ENCODE measurements at regions not wholly inside any gene's neighbourhood (a gene's known extent, or its start where the extent isn't known, plus 50 kb on each side); places are given as distances from the start of the nearest gene placed in this dataset.

- TF ChIP-seq, protein P1, sequence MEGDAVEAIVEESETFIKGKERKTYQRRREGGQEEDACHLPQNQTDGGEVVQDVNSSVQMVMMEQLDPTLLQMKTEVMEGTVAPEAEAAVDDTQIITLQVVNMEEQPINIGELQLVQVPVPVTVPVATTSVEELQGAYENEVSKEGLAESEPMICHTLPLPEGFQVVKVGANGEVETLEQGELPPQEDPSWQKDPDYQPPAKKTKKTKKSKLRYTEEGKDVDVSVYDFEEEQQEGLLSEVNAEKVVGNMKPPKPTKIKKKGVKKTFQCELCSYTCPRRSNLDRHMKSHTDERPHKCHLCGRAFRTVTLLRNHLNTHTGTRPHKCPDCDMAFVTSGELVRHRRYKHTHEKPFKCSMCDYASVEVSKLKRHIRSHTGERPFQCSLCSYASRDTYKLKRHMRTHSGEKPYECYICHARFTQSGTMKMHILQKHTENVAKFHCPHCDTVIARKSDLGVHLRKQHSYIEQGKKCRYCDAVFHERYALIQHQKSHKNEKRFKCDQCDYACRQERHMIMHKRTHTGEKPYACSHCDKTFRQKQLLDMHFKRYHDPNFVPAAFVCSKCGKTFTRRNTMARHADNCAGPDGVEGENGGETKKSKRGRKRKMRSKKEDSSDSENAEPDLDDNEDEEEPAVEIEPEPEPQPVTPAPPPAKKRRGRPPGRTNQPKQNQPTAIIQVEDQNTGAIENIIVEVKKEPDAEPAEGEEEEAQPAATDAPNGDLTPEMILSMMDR (IDR thresholded peaks at IDR 0.05; ENCODE audit: borderline replicate concordance, insufficient read depth, low read depth, low read length): no peak
- H3K4me3 ChIP-seq (ENCODE audit: low read depth, low read length): no peak overlapping the region
These were observed 267.6 kb downstream of the METTL4 start for GRCh38 chr18:2303517-2304238.

GRCh38 chr18:2304378-2305175 lies 266.7 kb downstream of the METTL4 start:
- TF ChIP-seq, protein P1 (IDR thresholded peaks at IDR 0.05; ENCODE audit: borderline replicate concordance, insufficient read depth, low read depth, low read length): no peak
- H3K4me3 ChIP-seq (ENCODE audit: low read depth, low read length): no peak overlapping the region

- H3K4me3 ChIP-seq (ENCODE audit: low read depth, low read length): no peak overlapping the region
These were observed 264.7 kb downstream of the METTL4 start for GRCh38 chr18:2306606-2307005.

GRCh38 chr18:2310886-2311285 lies 260.4 kb downstream of the METTL4 start:
- TF ChIP-seq, protein P1 (IDR thresholded peaks at IDR 0.05; ENCODE audit: borderline replicate concordance, insufficient read depth, low read depth, low read length): no peak

More at GRCh38 chr18:2306606-2307005, 264.7 kb downstream of the METTL4 start:
- TF ChIP-seq, protein P1 (IDR thresholded peaks at IDR 0.05; ENCODE audit: borderline replicate concordance, insufficient read depth, low read depth, low read length): no peak

GRCh38 chr18:2312440-2312839 lies 258.9 kb downstream of the METTL4 start:
- no peak overlapping the region for H3K4me3 ChIP-seq (ENCODE audit: low read depth, low read length)
- TF ChIP-seq, protein P1 (IDR thresholded peaks at IDR 0.05; ENCODE audit: borderline replicate concordance, insufficient read depth, low read depth, low read length): no peak

More at GRCh38 chr18:2310886-2311285, 260.4 kb downstream of the METTL4 start:
- no peak overlapping the region for H3K4me3 ChIP-seq (ENCODE audit: low read depth, low read length)

GRCh38 chr18:2313332-2313731 lies 258.0 kb downstream of the METTL4 start:
- no peak overlapping the region for H3K4me3 ChIP-seq (ENCODE audit: low read depth, low read length)
- TF ChIP-seq, protein P1 (IDR thresholded peaks at IDR 0.05; ENCODE audit: borderline replicate concordance, insufficient read depth, low read depth, low read length): no peak

All from GM12875 (cell line).